HUDEP-2 (cell line): ENCODE measurements at regions not wholly inside any gene's neighbourhood (a gene's known extent, or its start where the extent isn't known, plus 50 kb on each side); places are given as distances from the start of the nearest gene placed in this dataset.

Source experiments
- DNase-seq, 76 experiments: peaks; one replicate each; lab custom pipeline; 2025; ENCODE audit not compliant: unreplicated experiment in 76 of 76; lab: John Stamatoyannopoulos, UW

- no peak for DNase-seq
These were observed 56.1 kb downstream of the KCNRG start for GRCh38 chr13:50071379-50071778.

- DNase-seq, result no peak
These were observed 57.4 kb downstream of the KCNRG start for GRCh38 chr13:50072676-50073075.

- no peak for DNase-seq
These were observed 58.1 kb downstream of the KCNRG start for GRCh38 chr13:50073340-50073739.

DNA sequence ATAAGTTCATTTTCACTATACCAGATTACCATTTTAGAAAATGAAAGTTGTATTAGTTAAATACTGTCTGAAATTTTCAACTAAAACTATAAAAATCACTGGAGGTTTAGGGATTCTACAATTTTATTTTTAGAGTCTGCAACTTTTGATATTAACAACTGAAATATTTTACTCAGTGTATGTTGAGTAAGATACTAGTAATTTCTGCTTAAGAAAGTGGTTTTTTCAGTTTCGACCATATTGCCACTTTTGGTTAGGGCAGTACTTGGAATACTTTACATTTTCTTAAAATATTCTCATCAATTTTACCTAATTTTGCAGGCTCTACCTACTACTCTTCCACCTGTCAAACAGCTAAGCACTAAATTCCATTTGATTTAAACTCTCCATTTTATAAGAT is 59.6 kb downstream of the KCNRG start:
- DNase-seq, result no peak

GRCh38 chr13:50075619-50076097 is 60.4 kb downstream of the KCNRG start:
- DNase-seq, result no peak

DNA sequence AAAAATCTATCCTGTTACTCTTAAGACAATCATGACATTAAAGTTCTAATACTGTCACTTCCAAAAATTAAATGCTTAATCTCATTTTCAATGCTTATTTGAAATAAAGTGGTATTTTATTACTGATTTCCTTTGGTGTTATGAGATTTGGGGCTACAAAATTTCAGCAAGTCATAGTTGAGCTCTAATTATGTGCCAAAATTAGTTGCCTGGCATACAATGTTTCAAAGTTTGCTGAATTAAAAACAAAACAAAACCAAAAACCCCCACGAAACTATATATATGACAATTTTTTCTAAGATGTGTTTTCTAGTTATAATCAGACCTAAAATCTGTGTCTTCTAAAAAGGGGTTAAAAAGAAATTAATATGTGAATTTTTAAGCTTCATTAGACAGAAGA is 62.2 kb downstream of the KCNRG start:
- no peak for DNase-seq

- no peak for DNase-seq
These were observed 63.1 kb downstream of the KCNRG start for GRCh38 chr13:50078231-50078894.

GRCh38 chr13:50078895-50079654 is 63.8 kb downstream of the KCNRG start:
- DNase-seq, result no peak

GRCh38 chr13:50079655-50080202 is 64.5 kb downstream of the KCNRG start:
- DNase-seq, result no peak

DNA sequence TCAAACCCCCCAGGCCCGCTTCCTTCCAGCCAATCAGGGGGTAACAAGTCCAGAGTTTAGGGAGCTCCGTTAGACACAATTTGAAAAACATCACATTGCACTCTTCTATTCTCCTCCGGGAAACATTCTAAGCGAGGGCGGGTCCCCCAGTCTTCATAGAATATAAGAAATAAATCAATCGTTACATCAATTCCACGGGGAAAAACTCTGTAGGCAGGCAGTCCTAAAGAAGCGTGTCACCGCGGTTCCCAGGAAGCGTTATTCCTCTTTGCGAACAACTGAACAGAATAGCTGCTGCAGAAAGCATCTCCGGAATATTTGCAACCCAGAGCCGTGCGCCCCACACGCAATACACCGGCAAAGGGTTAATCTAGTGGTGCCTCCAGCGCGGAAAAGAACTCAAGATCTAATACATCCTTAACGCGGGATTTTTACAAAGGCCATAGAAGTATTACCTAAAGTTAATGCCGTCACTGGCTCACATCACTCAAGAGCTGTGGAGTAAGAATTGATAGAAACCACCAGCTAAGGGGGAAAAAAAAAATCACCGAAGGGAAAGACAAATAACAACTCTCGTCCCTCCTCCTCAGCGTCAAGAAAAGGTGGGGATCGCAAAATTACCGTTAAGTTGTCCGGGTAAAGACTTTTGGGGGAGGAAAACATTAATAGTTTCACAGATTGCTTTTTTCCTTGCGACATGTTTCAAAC is 65.1 kb downstream of the KCNRG start:
- peak in 18 of 76 experiments; percentile 4 to 38 (median 15) for DNase-seq

GRCh38 chr13:50080911-50081678 is 65.9 kb downstream of the KCNRG start:
- DNase-seq, result peak in 41 of 76 experiments; percentile 2 to 71 (median 39)

- peak; percentile 73 to 99 (median 96) for DNase-seq
These were observed 66.6 kb downstream of the KCNRG start for GRCh38 chr13:50081679-50082425.

GRCh38 chr13:50082426-50083281 is 67.4 kb downstream of the KCNRG start:
- peak in 74 of 76 experiments; percentile 3 to 78 (median 63) for DNase-seq

GRCh38 chr13:50085063-50085462 is 69.8 kb downstream of the KCNRG start:
- DNase-seq, result peak in 10 of 76 experiments; percentile 11 to 30 (median 17)

DNA sequence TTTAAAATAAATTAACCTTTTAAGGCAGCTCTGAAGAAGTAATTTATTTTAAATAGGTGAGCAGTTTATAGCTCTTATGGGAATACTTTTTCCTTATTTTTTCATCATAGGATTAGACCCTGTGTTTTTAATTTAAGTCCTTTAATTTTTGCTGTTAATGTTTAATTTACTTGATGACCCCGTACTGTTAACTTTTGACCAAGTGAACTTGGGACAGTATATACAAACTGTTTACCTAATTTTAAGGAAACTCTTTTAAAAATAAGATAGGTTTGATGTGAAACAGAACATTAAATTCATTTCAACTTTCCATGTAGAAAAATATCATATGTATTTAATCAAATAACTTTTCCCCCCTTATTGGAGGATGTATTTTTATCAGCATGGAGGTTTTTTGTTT is 74.4 kb downstream of the KCNRG start:
- no peak for DNase-seq

DNA sequence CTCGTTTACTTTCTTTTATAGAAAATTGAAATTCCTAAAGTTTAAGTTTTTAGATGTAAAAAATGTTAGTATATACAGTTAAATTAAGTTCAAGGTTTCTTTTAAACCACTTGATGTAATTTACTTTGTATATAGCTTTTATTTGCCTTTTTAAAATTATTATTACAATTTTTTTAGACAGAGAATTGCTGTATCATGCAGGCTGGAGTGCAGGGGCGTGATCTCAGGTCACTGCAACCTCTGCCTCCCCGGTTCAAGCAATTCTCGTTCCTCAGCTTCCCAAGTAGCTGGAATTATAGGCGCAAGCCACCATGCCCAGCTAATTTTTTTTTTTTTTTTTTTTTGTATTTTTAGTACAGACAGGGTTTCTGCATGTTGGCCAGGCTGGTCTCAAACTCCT is 75.0 kb downstream of the KCNRG start:
- DNase-seq, result no peak

DNA sequence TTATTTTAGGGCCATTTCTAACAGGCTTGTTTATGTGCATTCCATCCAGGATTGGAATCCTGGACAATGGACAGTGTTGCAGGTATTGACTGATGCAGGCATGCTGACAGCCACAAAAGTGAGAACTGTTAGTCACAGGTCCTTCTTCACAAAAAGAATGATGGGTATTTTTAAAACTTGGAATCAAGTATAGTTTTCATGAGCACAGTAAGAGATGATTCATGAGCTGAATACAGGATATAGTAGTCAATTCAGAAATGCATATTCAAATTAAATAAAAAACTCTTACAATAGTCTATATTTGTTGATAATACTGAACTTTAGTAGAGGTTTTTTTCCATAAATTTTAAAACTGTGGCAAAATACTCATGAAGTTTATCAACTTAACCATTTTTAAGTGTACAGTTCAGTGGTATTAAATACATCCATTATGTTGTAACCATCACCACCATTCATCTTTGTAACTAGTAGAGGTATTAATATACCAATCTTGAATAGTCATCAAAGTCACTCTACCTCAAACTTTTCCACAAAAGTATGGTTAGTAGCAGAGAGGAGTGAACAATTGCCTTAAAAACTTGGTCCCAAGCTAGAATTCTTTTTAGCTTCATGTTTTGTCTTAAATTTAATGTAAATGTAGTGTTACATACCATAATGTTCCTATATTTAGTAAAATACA is 79.5 kb downstream of the KCNRG start:
- DNase-seq, result no peak

- no peak for DNase-seq
These were observed 83.4 kb downstream of the KCNRG start for GRCh38 chr13:50098693-50099092.
